Transverse colon (tissue), 4 donors: ENCODE measurements at regions not wholly inside any gene's neighbourhood (a gene's known extent, or its start where the extent isn't known, plus 50 kb on each side); places are given as distances from the start of the nearest gene placed in this dataset.

ENCODE experiments used
- DNase-seq: peaks from one replicate; pipeline ENCODE4 v3.0.0-alpha.2; 2019
- H3K27ac ChIP-seq, 4 donors: fragments of 200-600 bp; sonication (generic); 2 replicates each; pipeline ENCODE4 v1.5.1; 2016 to 2018; ENCODE audit warnings: inconsistent platforms in 4 of 4
- H3K27me3 ChIP-seq: fragments of 200-600 bp; sonication (generic); 2 replicates; pipeline ENCODE4 v1.5.1; 2017; ENCODE audit warnings: inconsistent platforms
- H3K36me3 ChIP-seq, 4 donors: fragments of 200-600 bp; sonication (generic); 2 replicates each; pipeline ENCODE4 v1.5.1; 2017 to 2019; ENCODE audit warnings: inconsistent platforms in 4 of 4
- H3K4me1 ChIP-seq, 4 donors: fragments of 200-600 bp; sonication (generic); 2 replicates each; pipeline ENCODE4 v1.5.1; 2017 to 2020; ENCODE audit warnings: inconsistent platforms in 4 of 4
- H3K4me3 ChIP-seq, 4 donors: fragments of 200-600 bp; sonication (generic); 1 replicate in 1 of 4; 2 replicates in 3 of 4; pipeline versions ENCODE4 v1.5.1 to v1.6.1; 2017 to 2019; ENCODE audit warnings: inconsistent platforms in 4 of 4
- H3K9me3 ChIP-seq, 2 donors: fragments of 200-600 bp; sonication (generic); 2 replicates each; pipeline ENCODE4 v1.5.1; 2017 to 2019; ENCODE audit warnings: inconsistent platforms in 2 of 2
- CTCF ChIP-seq, 5 experiments: fragments of 200-600 bp in 3 of 5; fragments of 450-650 bp in 2 of 5; sonication (generic) in 3 of 5; IDR thresholded peaks; 1 replicate in 2 of 5; 2 replicates in 3 of 5; pipeline ENCODE4 v1.5.1; 2016 to 2017; ENCODE audit warnings: antibody characterized with exemption in 5 of 5, inconsistent platforms in 3 of 5, mild to moderate bottlenecking in 2 of 5, moderate library complexity in 1 of 5
- EP300 ChIP-seq: sonication (generic); formaldehyde crosslinking; IDR thresholded peaks from one replicate; pipeline ENCODE4 v1.6.1; 2017; ENCODE audit warnings: antibody characterized with exemption, low read depth
- POLR2A ChIP-seq: fragments of 450-650 bp; IDR thresholded peaks from one replicate; pipeline ENCODE4 v1.6.1; 2016; ENCODE audit warnings: antibody characterized with exemption, mild to moderate bottlenecking, moderate library complexity
- POLR2AphosphoS5 ChIP-seq, 3 donors: sonication (generic); formaldehyde crosslinking; IDR thresholded peaks; one replicate each; pipeline ENCODE4 v1.6.1; 2016; ENCODE audit warnings: antibody characterized with exemption in 3 of 3
- WGBS, 2 donors: methylation state at CpG; one replicate each; pipeline ENCODE4 v1.1.5; 2018; ENCODE audit warnings: low coverage in 1 of 2; 5-methylcytosine and 5-hydroxymethylcytosine counted together
- in situ Hi-C, 4 donors: fragments of 200-750 bp; cut with MboI; loops; one replicate each; pipeline versions ENCODE4 v1.15.0 to v1.15.1; 2017; ENCODE audit warnings: low sequenced_read_pairs in 3 of 4, low pct_ligation_motif_present in 1 of 4, low pct_unique_long_range_greater_than_20kb in 1 of 4
- intact Hi-C: fragments of 100-400 bp; cut with DNase I; formaldehyde crosslinking; loops from one replicate; pipeline ENCODE4 v1.15.1; 2023; ENCODE audit warnings: low total_unique reads

- WGBS, 2 donors = 14 to 31% methylated on average over 5 to 12 of the region's 12 CpGs
- no peaks in the 10 kb centered on the region for H3K4me1 ChIP-seq
- DNase-seq = no peak
- TF ChIP-seq EP300 (no peak), POLR2AphosphoS5 (IDR thresholded peaks at IDR 0.05) (no peak), CTCF (IDR thresholded peaks at IDR 0.05) (no peak), POLR2A (no peak)
- no peak overlapping the region for H3K4me3 ChIP-seq
- no peaks in the 10 kb centered on the region for H3K27me3 ChIP-seq
- H3K27ac ChIP-seq = no peak overlapping the region
- no peaks in the 10 kb centered on the region for H3K9me3 ChIP-seq
- in situ Hi-C loops (no loop called here), intact Hi-C loops (no loop called here)
- no peaks in the 10 kb centered on the region for H3K36me3 ChIP-seq
Measured at GRCh38 chr1:104671684-104672353, 922.1 kb downstream of the AMY1C start.

GRCh38 chr1:104699433-104699832 is 949.7 kb downstream of the AMY1C start:
- no peaks in the 10 kb centered on the region for H3K4me1 ChIP-seq
- in situ Hi-C loops = no loop called here

GRCh38 chr1:104702731-104703130 is 953.0 kb downstream of the AMY1C start:
- Histone ChIP-seq H3K27me3 (no peaks in the 10 kb centered on the region), H3K4me1 (no peaks in the 10 kb centered on the region), H3K27ac (no peak overlapping the region), H3K36me3 (no peaks in the 10 kb centered on the region), H3K9me3 (no peaks in the 10 kb centered on the region), H3K4me3 (no peak overlapping the region)
- in situ Hi-C loops (no loop called here), intact Hi-C loops (no loop called here)
- 80 to 85% methylated on average over 2 of the region's 2 CpGs for WGBS, 2 donors
- TF ChIP-seq POLR2AphosphoS5 (IDR thresholded peaks at IDR 0.05) (no peak), CTCF (IDR thresholded peaks at IDR 0.05) (no peak), EP300 (no peak), POLR2A (no peak)
- no peak for DNase-seq

More at GRCh38 chr1:104699433-104699832, 949.7 kb downstream of the AMY1C start:
- no peak overlapping the region for H3K4me3 ChIP-seq
- TF ChIP-seq POLR2A (no peak), CTCF (IDR thresholded peaks at IDR 0.05) (no peak), POLR2AphosphoS5 (IDR thresholded peaks at IDR 0.05) (no peak), EP300 (no peak)
- no peaks in the 10 kb centered on the region for H3K27me3 ChIP-seq
- WGBS, 2 donors = 44 to 61% methylated on average over 1 of the region's 1 CpG
- DNase-seq = no peak
- H3K36me3 ChIP-seq = no peaks in the 10 kb centered on the region
- no peaks in the 10 kb centered on the region for H3K9me3 ChIP-seq
- intact Hi-C loops = no loop called here
- H3K27ac ChIP-seq = no peak overlapping the region

- in situ Hi-C loops = no loop called here
- no peak overlapping the region for H3K4me3 ChIP-seq
Measured at GRCh38 chr1:104706631-104707147, 957.0 kb downstream of the AMY1C start.

More at GRCh38 chr1:104706631-104707147, 957.0 kb downstream of the AMY1C start:
- H3K4me1 ChIP-seq = no peaks in the 10 kb centered on the region
- no peaks in the 10 kb centered on the region for H3K27me3 ChIP-seq
- intact Hi-C loops = no loop called here
- no peaks in the 10 kb centered on the region for H3K36me3 ChIP-seq
- no peak overlapping the region for H3K27ac ChIP-seq
- 81 to 88% methylated on average over 7 to 9 of the region's 9 CpGs for WGBS, 2 donors
- TF ChIP-seq EP300 (no peak), POLR2A (no peak), CTCF (IDR thresholded peaks at IDR 0.05) (no peak), POLR2AphosphoS5 (IDR thresholded peaks at IDR 0.05) (no peak)
- DNase-seq = no peak
- no peaks in the 10 kb centered on the region for H3K9me3 ChIP-seq
